ENCODE measurements at regions not wholly inside any gene's neighbourhood (a gene's known extent, or its start where the extent isn't known, plus 50 kb on each side); places are given as distances from the start of the nearest gene placed in this dataset.
"Not testable (repeated sequence)": the region's sequence is repeated elsewhere in the genome, so short reads cannot be mapped to it uniquely, and the experiment has no call there.

GRCh38 chr5:1733369-1733768 is 66.3 kb downstream of the MRPL36 start:
- TF ChIP-seq CTCF (IDR thresholded peaks at IDR 0.05; ENCODE audit: insufficient read depth, low read length, poor library complexity, severe bottlenecking), result no peak
- no peaks in the 10 kb centered on the region for H3K27me3 ChIP-seq (ENCODE audit: control insufficient read depth, insufficient read depth, low read length)
- no peaks in the 10 kb centered on the region for H3K36me3 ChIP-seq (ENCODE audit: control insufficient read depth, insufficient read depth, low read length)
- DNase-seq (ENCODE audit: low read depth), result no peak
- no peak overlapping the region for H3K4me3 ChIP-seq (ENCODE audit: low read depth, low read length)

DNA sequence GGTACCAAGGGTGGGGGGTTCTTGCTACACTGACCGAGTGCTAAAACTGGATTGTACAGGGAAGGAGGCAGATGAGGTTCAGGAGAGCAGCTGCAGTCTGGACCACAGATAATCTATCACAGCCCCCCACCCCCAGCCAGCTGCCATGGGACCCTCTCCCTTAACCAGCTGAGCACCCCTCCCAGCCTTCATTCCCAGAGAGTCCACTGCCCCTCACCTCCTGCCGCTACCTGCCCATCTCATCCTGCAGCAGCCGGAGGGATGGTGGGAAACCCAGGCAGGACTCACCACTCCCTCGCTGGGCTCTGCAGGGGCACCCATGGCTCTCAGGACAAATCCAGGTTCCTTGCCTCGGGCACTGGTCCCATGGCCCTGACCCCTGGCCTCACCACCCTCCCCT is 66.7 kb downstream of the MRPL36 start:
- no peaks in the 10 kb centered on the region for H3K27me3 ChIP-seq (ENCODE audit: control insufficient read depth, insufficient read depth, low read length)
- no peak for TF ChIP-seq CTCF (IDR thresholded peaks at IDR 0.05; ENCODE audit: insufficient read depth, low read length, poor library complexity, severe bottlenecking)
- DNase-seq (ENCODE audit: low read depth), result no peak
- H3K36me3 ChIP-seq (ENCODE audit: control insufficient read depth, insufficient read depth, low read length), result no peaks in the 10 kb centered on the region
- no peak overlapping the region for H3K4me3 ChIP-seq (ENCODE audit: low read depth, low read length)

DNA sequence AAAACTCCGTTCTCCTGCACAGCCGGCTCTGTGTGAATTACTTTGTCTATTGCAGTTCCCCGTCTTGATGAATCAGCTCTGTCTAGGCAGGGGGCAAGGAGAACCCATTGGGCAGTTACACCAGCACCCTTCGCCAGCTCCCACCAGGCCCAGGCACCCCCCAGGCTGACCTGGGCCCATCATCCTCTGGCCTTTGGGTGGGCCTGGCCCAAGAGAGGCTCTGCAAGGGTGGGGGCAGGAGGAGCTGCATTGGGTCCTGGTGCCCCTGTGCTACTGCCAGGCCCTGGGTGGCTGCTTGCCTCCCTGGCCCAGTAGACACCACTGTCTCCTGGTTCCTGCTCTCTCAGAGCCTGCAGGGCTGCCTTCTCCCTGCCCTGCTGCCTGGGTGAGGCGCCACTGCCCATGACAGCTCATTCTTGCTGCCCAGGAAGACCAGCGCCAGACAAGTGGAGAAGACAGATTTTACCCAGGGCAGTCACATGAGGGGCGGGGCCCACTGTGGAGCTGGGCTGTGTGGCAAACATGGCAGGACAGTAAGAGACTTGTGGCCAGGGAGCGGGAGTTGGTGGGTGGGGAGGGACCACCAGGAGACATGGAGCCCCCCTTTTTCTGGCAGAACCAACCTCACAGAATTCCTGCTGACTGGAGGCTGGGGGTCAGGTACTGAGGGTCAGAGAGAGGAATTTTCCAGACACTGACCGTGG is 67.2 kb downstream of the MRPL36 start:
- H3K36me3 ChIP-seq (ENCODE audit: control insufficient read depth, insufficient read depth, low read length), result no peaks in the 10 kb centered on the region
- no peak for DNase-seq (ENCODE audit: low read depth)
- no peaks in the 10 kb centered on the region for H3K27me3 ChIP-seq (ENCODE audit: control insufficient read depth, insufficient read depth, low read length)
- TF ChIP-seq CTCF (IDR thresholded peaks at IDR 0.05; ENCODE audit: insufficient read depth, low read length, poor library complexity, severe bottlenecking), result no peak
- H3K4me3 ChIP-seq (ENCODE audit: low read depth, low read length), result no peak overlapping the region

GRCh38 chr5:1731855-1732237 is 67.8 kb downstream of the MRPL36 start:
- H3K4me3 ChIP-seq (ENCODE audit: low read depth, low read length); H3K36me3 ChIP-seq (ENCODE audit: control insufficient read depth, insufficient read depth, low read length); H3K27me3 ChIP-seq (ENCODE audit: control insufficient read depth, insufficient read depth, low read length); DNase-seq (ENCODE audit: low read depth): not testable (repeated sequence)

DNA sequence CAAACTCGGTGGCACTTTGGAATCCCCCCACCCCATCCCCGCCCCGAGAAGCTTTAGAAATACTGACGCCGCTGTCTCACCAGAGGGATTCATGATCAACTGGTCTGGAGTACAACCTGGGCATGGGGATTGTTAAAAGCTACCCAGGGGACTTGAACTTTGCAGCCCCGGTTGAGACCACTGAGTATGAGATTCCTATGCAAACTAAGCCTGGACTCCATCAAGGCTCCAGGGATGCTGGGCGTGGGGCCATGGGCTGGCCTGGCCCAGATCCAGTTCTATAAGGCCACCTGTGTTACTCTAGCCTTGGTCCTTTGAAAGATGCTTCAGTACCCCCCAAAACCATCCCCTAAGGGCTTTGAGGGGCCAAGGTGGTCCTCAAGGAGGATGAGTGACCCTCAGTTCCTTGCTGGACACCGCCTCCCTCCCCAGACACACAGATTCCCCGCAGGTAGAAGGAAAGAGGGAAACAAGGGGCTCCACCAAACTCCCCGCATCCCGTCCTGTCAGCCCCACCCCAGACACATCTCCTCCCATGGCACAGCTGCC is 68.5 kb downstream of the MRPL36 start:
- TF ChIP-seq CTCF (IDR thresholded peaks at IDR 0.05; ENCODE audit: insufficient read depth, low read length, poor library complexity, severe bottlenecking), result no peak
- Histone ChIP-seq H3K36me3 (ENCODE audit: control insufficient read depth, insufficient read depth, low read length) (no peaks in the 10 kb centered on the region), H3K27me3 (ENCODE audit: control insufficient read depth, insufficient read depth, low read length) (peaks cover 3% of the 10 kb centered on the region), H3K4me3 (ENCODE audit: low read depth, low read length) (no peak overlapping the region)
- DNase-seq (ENCODE audit: low read depth), result no peak

DNA sequence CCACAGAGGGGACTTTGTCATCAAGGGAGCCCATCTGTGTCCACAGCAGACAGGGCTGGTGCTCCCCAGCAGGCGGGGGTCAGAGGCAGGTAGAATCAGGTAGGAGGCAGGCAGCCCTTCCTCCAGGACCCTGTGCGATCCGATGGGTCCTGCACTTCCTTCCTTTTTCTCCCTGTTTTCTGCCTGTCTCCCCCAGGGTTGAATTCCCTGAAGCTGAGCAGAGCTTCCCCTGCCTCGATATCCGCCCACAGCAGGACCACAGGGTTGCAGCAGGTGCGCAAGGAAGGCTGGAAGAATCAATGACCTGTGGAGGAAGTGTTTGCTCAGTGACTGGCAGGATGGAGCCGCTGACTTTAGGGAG is 69.2 kb downstream of the MRPL36 start:
- no peak for TF ChIP-seq CTCF (IDR thresholded peaks at IDR 0.05; ENCODE audit: insufficient read depth, low read length, poor library complexity, severe bottlenecking)
- Histone ChIP-seq H3K4me3 (ENCODE audit: low read depth, low read length) (no peak overlapping the region), H3K36me3 (ENCODE audit: control insufficient read depth, insufficient read depth, low read length) (no peaks in the 10 kb centered on the region), H3K27me3 (ENCODE audit: control insufficient read depth, insufficient read depth, low read length) (peaks cover 10% of the 10 kb centered on the region)
- no peak for DNase-seq (ENCODE audit: low read depth)

Measured in kidney epithelial cell (primary cell).